K562 (cell line): ENCODE measurements at regions not wholly inside any gene's neighbourhood (a gene's known extent, or its start where the extent isn't known, plus 50 kb on each side); places are given as distances from the start of the nearest gene placed in this dataset.

ENCODE experiments used
- ATAC-seq: fragments of 200-7000 bp; cut with Tn5 transposase; 3 replicates; pipeline ENCODE4 v1.9.1; 2020; ENCODE audit warnings: moderate library complexity
- BruUV-seq: library from RNA; stranded (reverse); fragments of 400-500 nt; replicated peaks from 2 replicates; lab custom pipeline; 2021; lab: Mats Ljungman, UMichigan
- CTCF ChIA-PET: fragments of 300-600 bp; formaldehyde crosslinking; extraction: SDS; loops from one replicate; lab custom pipeline; 2021; ENCODE audit warnings: low intra/inter-chr PET ratio; lab: Yijun Ruan, JAX
- POLR2A ChIA-PET: fragments of 300-600, 350-650 bp; sonication (Branson Sonifier 250); formaldehyde crosslinking; extraction: SDS; loops from one replicate; lab custom pipeline; 2021; ENCODE audit warnings: antibody characterized with exemption, inconsistent platforms; lab: Yijun Ruan, JAX
- DNase-seq, 4 experiments: peaks; one replicate each; pipeline versions ENCODE4 v3.0.0 to v3.0.0-alpha.2; 2011 to 2018; ENCODE audit warnings: low spot score in 3 of 4, mixed read lengths in 3 of 4; ENCODE audit errors: extremely low read depth in 1 of 4
- FAIRE-seq: peaks from 2 replicates; lab custom pipeline; 2011; peaks lifted over from hg19 to GRCh38; lab: Jason Lieb, UNC
- H2AFZ ChIP-seq: 2 replicates; pipeline ENCODE4 v1.6.0; 2011; ENCODE audit warnings: low read depth, low read length, control low read depth, inconsistent platforms
- H3K27ac ChIP-seq: fragments of 200-600 bp; 3 replicates; pipeline ENCODE4 v1.8.0; 2011; ENCODE audit warnings: low read depth, mild to moderate bottlenecking, control low read depth, inconsistent platforms, low read length, moderate library complexity, mixed read lengths; ENCODE audit errors: extremely low read depth
- H3K27me3 ChIP-seq, 2 experiments: fragments of 300-600 bp in 1 of 2; 2 replicates in 1 of 2; 3 replicates in 1 of 2; pipeline versions ENCODE4 v1.6.0 to v1.8.0; 2011; ENCODE audit warnings: inconsistent platforms in 2 of 2, low read length in 2 of 2, mild to moderate bottlenecking in 1 of 2, mixed read lengths in 1 of 2, moderate library complexity in 1 of 2; ENCODE audit not compliant: control insufficient read depth in 2 of 2, insufficient read depth in 2 of 2
- H3K36me3 ChIP-seq: fragments of 300-600 bp; 3 replicates; pipeline ENCODE4 v1.8.0; 2011; ENCODE audit warnings: mild to moderate bottlenecking, low read length, inconsistent platforms; ENCODE audit not compliant: control insufficient read depth, insufficient read depth
- H3K4me1 ChIP-seq, 2 experiments: fragments of 200-600 bp in 1 of 2; replicated peaks in 1 of 2; 2 replicates in 1 of 2; 3 replicates in 1 of 2; pipeline versions ENCODE4 v1.5.1 to v1.8.0; 2011; ENCODE audit warnings: inconsistent platforms in 2 of 2, low read length in 2 of 2, mild to moderate bottlenecking in 1 of 2, mixed read lengths in 1 of 2, moderate library complexity in 1 of 2; ENCODE audit not compliant: control insufficient read depth in 2 of 2, insufficient read depth in 2 of 2
- H3K4me2 ChIP-seq: 2 replicates; pipeline ENCODE4 v1.6.1; 2011; ENCODE audit warnings: low read length, control low read depth, inconsistent platforms, mixed read lengths; ENCODE audit not compliant: insufficient read depth
- H3K4me3 ChIP-seq: fragments of 200-600 bp; sonication (generic), shearing (Covaris generic); 2 replicates; pipeline ENCODE4 v1.5.1; 2016; ENCODE audit warnings: control low read depth, inconsistent platforms
- H3K79me2 ChIP-seq: fragments of 200-600 bp; 3 replicates; pipeline ENCODE4 v1.8.0; 2011; ENCODE audit warnings: low read length, inconsistent platforms; ENCODE audit not compliant: control insufficient read depth, insufficient read depth
- H3K9ac ChIP-seq, 2 experiments: 2 replicates each; pipeline versions ENCODE4 v1.6.0 to v1.6.1; 2011; ENCODE audit warnings: low read depth in 2 of 2, low read length in 2 of 2, control low read depth in 1 of 2, inconsistent platforms in 1 of 2, mild to moderate bottlenecking in 1 of 2, mixed read lengths in 1 of 2; ENCODE audit not compliant: insufficient read depth in 1 of 2
- H3K9me1 ChIP-seq: one replicate; pipeline ENCODE4 v1.6.0; 2011; ENCODE audit warnings: inconsistent platforms, mild to moderate bottlenecking, low read length, moderate library complexity; ENCODE audit not compliant: control insufficient read depth, insufficient read depth
- H3K9me3 ChIP-seq: replicated peaks from 2 replicates; pipeline ENCODE4 v1.5.1; 2011; ENCODE audit warnings: low read depth, low read length, inconsistent platforms; ENCODE audit not compliant: control insufficient read depth, insufficient read depth
- H4K20me1 ChIP-seq: replicated peaks from 2 replicates; pipeline ENCODE4 v1.6.1; 2011; ENCODE audit warnings: low read length, inconsistent platforms, mixed read lengths; ENCODE audit not compliant: control insufficient read depth, insufficient read depth
- ATF6 ChIP-seq: sonication (generic); formaldehyde crosslinking; IDR thresholded peaks from 2 replicates; pipeline ENCODE4 v1.4.0; 2020; ENCODE audit warnings: mild to moderate bottlenecking, missing genetic modification reagents
- E2F5 ChIP-seq: sonication (generic); formaldehyde crosslinking; IDR thresholded peaks from 2 replicates; pipeline ENCODE4 v1.8.0; 2022; ENCODE audit warnings: mild to moderate bottlenecking, missing genetic modification reagents
- ETV5 ChIP-seq: sonication (generic); formaldehyde crosslinking; IDR thresholded peaks from 2 replicates; pipeline ENCODE4 v1.4.0; 2020; ENCODE audit warnings: low read depth, mild to moderate bottlenecking, missing genetic modification reagents
- HNRNPL ChIP-seq: fragments of 200-400 bp; formaldehyde crosslinking; IDR thresholded peaks from 2 replicates; pipeline ENCODE4 v1.6.1; 2017; ENCODE audit warnings: low read depth, mild to moderate bottlenecking, low read length
- RUNX1 ChIP-seq: sonication (generic); IDR thresholded peaks from 2 replicates; pipeline ENCODE4 v1.6.1; 2016; ENCODE audit warnings: antibody characterized with exemption, low read depth
- SMARCC2 ChIP-seq: fragments of 450-650 bp; IDR thresholded peaks from 2 replicates; pipeline ENCODE4 v1.6.1; 2017; ENCODE audit warnings: antibody characterized with exemption, moderate library complexity, mild to moderate bottlenecking, low read depth
- SNRNP70 ChIP-seq: fragments of 200-400 bp; formaldehyde crosslinking; optimal IDR thresholded peaks from 2 replicates; pipeline ENCODE3; 2017; ENCODE audit warnings: low read depth, low read length
- SUPT5H ChIP-seq: fragments of 450-650 bp; IDR thresholded peaks from 2 replicates; pipeline ENCODE4 v1.6.1; 2016
- UBTF ChIP-seq, 2 experiments: IDR thresholded peaks; 2 replicates each; pipeline ENCODE4 v1.6.1; 2012; ENCODE audit warnings: improper control_type of control experiment in 2 of 2, low read depth in 2 of 2, low read length in 2 of 2, borderline replicate concordance in 1 of 2
- ZBTB33 ChIP-seq: sonication (generic); formaldehyde crosslinking; IDR thresholded peaks from 2 replicates; pipeline ENCODE4 v1.8.1; 2023; ENCODE audit warnings: mild to moderate bottlenecking, missing genetic modification reagents
- WGBS: fragments of 100-300 bp; shearing (Covaris generic); methylation state at CpG from one replicate; pipeline ENCODE4 v1.1.6; 2016; ENCODE audit warnings: low coverage, mixed read lengths; ENCODE audit not compliant: insufficient coverage; ENCODE audit errors: missing lambda C conversion rate; 5-methylcytosine and 5-hydroxymethylcytosine counted together
- in situ Hi-C: fragments of 300-500 bp; cut with MboI; formaldehyde crosslinking; loops from 4 replicates; pipeline ENCODE4 v1.15.0; 2018; ENCODE audit warnings: inconsistent platforms, mixed read lengths
- intact Hi-C: fragments of 100-400 bp; cut with micrococcal nuclease; formaldehyde crosslinking; loops from 2 replicates; pipeline ENCODE4 v1.14.2; 2022

GRCh38 chr5:4372481-4372880 is 767.6 kb upstream of the ADAMTS16 start:
- no peak for TF ChIP-seq RUNX1
- TF ChIP-seq E2F5 (CRISPR knock-in tag): no peak
- TF ChIP-seq SMARCC2: no peak
- no peak for TF ChIP-seq HNRNPL
- no peak for TF ChIP-seq SNRNP70
- no peak for TF ChIP-seq ZBTB33 (CRISPR knock-in tag)
- TF ChIP-seq ATF6 (CRISPR knock-in tag): no peak
- no peak for TF ChIP-seq UBTF (IDR thresholded peaks at IDR 0.05; ENCODE audit: borderline replicate concordance in 1 of 2, low read depth in 2 of 2, low read length in 2 of 2)
- no peak for TF ChIP-seq ETV5 (CRISPR knock-in tag)
- TF ChIP-seq SUPT5H: no peak
- ChIA-PET CTCF (no interaction called here), POLR2A (no interaction called here)
- no peak overlapping the region for H3K9ac ChIP-seq
- in situ Hi-C loops: no loop called here
- H2AFZ ChIP-seq: no peak overlapping the region
- H3K79me2 ChIP-seq: no peaks in the 10 kb centered on the region
- no peaks in the 10 kb centered on the region for H3K36me3 ChIP-seq
- no peaks in the 10 kb centered on the region for H3K9me1 ChIP-seq
- H3K27ac ChIP-seq: no peak overlapping the region
- FAIRE-seq (no peak), ATAC-seq (no peak), DNase-seq (no peak)
- no peaks in the 10 kb centered on the region for H3K4me1 ChIP-seq
- H4K20me1 ChIP-seq: no peaks in the 10 kb centered on the region
- H3K4me2 ChIP-seq: no peak overlapping the region
- 6% methylated on average over 1 of the region's 1 CpG for WGBS
- H3K9me3 ChIP-seq: no peaks in the 10 kb centered on the region; the same call in 1 of the 2 replicates
- no peaks in the 10 kb centered on the region for H3K27me3 ChIP-seq
- intact Hi-C loops: no loop called here
- BruUV-seq: no TSS peak
- no peak overlapping the region for H3K4me3 ChIP-seq
